Activated gamma-delta T cell (primary cell): ENCODE measurements at regions not wholly inside any gene's neighbourhood (a gene's known extent, or its start where the extent isn't known, plus 50 kb on each side); places are given as distances from the start of the nearest gene placed in this dataset.
"Not testable (repeated sequence)": the region's sequence is repeated elsewhere in the genome, so short reads cannot be mapped to it uniquely, and the experiment has no call there.

Experiments
- DNase-seq: peaks from one replicate; lab custom pipeline; 2025; lab: John Stamatoyannopoulos, UW

- not testable (repeated sequence) for DNase-seq
These were observed 289.9 kb upstream of the PRSS16 start for GRCh38 chr6:26957399-26958127.

GRCh38 chr6:26961236-26961635, 286.3 kb upstream of the PRSS16 start:
- not testable (repeated sequence) for DNase-seq

GRCh38 chr6:27002447-27002846, 245.1 kb upstream of the PRSS16 start:
- no peak for DNase-seq

GRCh38 chr6:27007020-27007419, 240.5 kb upstream of the PRSS16 start:
- no peak for DNase-seq

GRCh38 chr6:27008613-27009012, 238.9 kb upstream of the PRSS16 start:
- DNase-seq = not testable (repeated sequence)

GRCh38 chr6:27014053-27014452, 233.4 kb upstream of the PRSS16 start:
- not testable (repeated sequence) for DNase-seq

GRCh38 chr6:27016689-27017088, 230.8 kb upstream of the PRSS16 start:
- DNase-seq = no peak

GRCh38 chr6:27018401-27018800, 229.1 kb upstream of the PRSS16 start:
- DNase-seq = not testable (repeated sequence)

- DNase-seq = peak; percentile 19
These were observed 227.6 kb upstream of the PRSS16 start for GRCh38 chr6:27019651-27020552.

GRCh38 chr6:27020553-27020880, 227.0 kb upstream of the PRSS16 start:
- no peak for DNase-seq

GRCh38 chr6:27023664-27024063, 223.8 kb upstream of the PRSS16 start:
- DNase-seq = no peak

GRCh38 chr6:27025351-27025750, 222.2 kb upstream of the PRSS16 start:
- no peak for DNase-seq

- DNase-seq = no peak
These were observed 221.1 kb upstream of the PRSS16 start for GRCh38 chr6:27026361-27026760.

GRCh38 chr6:27031302-27031701, 216.2 kb upstream of the PRSS16 start:
- DNase-seq = no peak

- DNase-seq = no peak
These were observed 209.0 kb upstream of the PRSS16 start for GRCh38 chr6:27038498-27038897.

GRCh38 chr6:27040244-27041042, 207.1 kb upstream of the PRSS16 start:
- DNase-seq = no peak

GRCh38 chr6:27043244-27043643, 204.3 kb upstream of the PRSS16 start:
- DNase-seq = no peak

GRCh38 chr6:27045131-27045530, 202.4 kb upstream of the PRSS16 start:
- not testable (repeated sequence) for DNase-seq

GRCh38 chr6:27047725-27048124, 199.8 kb upstream of the PRSS16 start:
- DNase-seq = not testable (repeated sequence)

GRCh38 chr6:27049863-27050781, 197.4 kb upstream of the PRSS16 start:
- DNase-seq = no peak

- DNase-seq = not testable (repeated sequence)
These were observed 195.3 kb upstream of the PRSS16 start for GRCh38 chr6:27052082-27052730.
